G401.6 (cell line): ENCODE measurements at regions not wholly inside any gene's neighbourhood (a gene's known extent, or its start where the extent isn't known, plus 50 kb on each side); places are given as distances from the start of the nearest gene placed in this dataset.
"Not testable (repeated sequence)": the region's sequence is repeated elsewhere in the genome, so short reads cannot be mapped to it uniquely, and the experiment has no call there.

Source experiments
- FAIRE-seq: peaks from 2 replicates; lab custom pipeline; 2012; peaks lifted over from hg19 to GRCh38; lab: Jason Lieb, UNC

DNA sequence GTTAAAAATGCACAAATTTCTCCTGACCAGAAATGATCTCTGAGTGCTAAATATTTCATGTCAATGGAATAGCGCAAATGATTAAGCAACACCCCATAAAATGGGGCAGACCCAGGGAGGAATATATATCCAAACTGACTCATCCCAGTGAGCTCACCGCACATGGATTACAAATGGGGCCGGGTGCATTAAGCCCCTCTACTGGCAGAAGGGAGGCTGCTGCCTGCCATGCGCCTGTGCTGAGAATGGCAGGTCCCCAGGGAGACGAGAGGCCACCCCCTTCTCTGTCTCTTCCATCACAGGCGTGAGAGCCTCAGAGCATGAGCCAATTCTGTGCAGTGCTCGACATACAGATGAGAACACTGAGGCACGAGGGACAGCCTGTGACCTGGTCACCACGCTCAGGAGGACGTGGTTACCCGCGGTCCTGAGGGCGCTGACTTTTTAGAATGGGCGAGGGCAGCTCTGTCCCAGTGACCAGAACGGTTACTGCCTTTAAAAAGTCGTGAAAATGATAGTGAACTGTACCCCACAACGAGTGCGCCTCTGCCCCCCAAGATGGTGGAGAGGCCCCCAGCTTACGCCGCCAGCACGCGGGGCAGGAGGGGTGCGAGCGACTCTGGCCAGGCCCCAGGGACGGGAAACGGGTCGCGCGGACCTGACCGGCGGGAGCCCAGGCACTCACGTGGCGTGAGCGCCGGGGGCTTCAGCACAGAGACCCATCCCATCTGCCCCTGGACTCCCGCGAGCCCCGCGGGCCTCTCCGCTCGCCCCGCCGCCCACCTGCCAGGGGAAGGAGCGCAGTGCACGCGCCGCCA lies 130.2 kb upstream of the ALDH3B2 start:
- FAIRE-seq: not testable (repeated sequence)

DNA sequence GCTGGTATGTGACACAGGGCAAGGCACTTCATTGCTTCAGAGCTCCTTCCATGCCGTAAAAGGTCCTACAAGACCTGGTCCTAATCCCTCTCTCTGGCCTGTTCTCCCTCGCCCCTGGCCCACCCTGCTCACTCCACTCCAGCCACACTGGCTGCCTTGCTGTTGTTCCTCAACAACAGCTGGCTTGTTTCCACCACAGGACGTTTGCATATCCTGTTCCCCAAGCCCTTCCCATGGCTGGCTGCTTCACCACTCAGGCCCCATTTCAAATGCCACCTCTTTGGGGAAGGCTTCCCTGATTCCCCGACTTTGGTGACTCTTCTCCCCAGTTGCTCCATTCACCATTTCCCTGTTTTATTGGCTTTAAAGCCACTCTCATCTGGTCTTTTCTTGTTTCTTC lies 129.1 kb upstream of the ALDH3B2 start:
- FAIRE-seq: not testable (repeated sequence)

DNA sequence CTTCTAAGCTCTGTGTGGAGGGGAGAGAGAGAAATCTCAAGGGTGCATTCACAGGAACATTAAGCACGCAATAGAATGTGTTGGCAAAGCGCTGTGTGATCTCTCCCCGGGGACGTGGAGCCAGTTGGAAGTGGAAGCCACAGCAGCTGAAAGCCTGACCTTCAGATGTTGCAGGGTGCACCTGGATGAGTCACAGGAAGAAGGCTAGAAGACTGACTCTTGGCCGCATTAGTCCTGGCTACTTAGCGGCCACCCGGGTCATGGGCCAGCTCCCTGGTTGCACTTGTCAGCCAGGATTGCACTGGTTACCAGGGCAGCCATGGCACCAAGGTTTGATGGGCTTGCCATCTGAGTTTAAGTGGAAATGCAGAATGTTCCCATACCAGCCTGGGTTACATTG lies 128.6 kb upstream of the ALDH3B2 start:
- FAIRE-seq: not testable (repeated sequence)

DNA sequence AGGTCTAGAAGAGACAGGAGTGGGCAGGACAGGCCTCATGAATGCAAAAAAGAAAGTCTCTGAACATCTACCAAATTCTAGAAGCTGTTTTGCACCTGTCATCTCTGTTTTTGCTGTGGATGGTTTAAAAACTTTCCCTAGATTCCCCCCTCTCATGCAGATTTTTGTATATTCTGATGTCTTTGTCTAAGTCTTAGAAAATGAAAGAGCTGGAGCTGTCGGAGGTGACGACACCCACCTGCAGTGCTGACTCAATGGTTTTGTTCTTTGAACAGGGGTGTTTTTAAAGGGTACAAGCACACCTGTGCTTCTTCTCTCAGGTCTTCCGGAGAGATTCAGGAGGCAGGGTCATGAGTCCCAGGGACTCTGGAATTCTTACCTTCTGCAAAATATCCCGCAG lies 128.2 kb upstream of the ALDH3B2 start:
- not testable (repeated sequence) for FAIRE-seq

DNA sequence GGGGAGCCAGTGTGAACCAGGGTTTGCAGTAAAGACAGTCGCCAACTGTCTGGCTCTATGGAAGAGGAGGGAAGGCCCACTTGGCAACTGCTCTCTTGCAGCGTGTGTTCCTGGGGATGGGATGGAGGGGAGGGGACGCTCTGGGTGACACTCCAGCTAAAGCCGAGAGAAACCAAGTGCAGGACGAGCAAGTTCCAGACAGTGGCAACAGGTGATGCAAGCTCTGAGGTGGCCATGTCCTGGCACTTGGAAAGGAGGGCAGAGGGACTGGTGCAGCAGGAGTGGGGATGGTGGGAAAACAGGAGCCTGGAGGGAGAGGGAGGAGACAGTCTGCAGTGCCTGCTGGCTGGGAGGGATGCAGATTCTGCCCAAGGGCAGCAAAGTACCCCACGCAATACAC lies 127.0 kb upstream of the ALDH3B2 start:
- FAIRE-seq: not testable (repeated sequence)

DNA sequence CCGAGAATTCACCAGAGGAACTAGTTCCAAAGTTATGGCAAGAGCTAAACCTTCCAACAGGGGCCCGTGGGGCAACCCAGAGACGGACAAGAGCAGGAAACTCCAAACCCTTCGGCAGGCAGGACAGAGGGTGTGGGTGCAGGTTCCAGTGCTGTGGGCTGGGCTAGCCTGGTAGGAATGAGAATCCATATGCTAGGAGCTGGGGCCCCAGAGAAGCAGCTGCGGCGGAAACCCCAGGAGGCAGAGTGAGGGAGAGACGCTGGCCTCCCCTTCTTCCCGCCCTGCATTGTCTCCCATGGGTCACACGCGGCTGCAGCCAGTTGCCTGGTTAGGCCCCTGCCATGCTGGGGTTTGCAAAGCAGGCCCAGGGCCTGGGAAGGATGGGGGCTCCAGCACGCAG lies 126.2 kb upstream of the ALDH3B2 start:
- not testable (repeated sequence) for FAIRE-seq

DNA sequence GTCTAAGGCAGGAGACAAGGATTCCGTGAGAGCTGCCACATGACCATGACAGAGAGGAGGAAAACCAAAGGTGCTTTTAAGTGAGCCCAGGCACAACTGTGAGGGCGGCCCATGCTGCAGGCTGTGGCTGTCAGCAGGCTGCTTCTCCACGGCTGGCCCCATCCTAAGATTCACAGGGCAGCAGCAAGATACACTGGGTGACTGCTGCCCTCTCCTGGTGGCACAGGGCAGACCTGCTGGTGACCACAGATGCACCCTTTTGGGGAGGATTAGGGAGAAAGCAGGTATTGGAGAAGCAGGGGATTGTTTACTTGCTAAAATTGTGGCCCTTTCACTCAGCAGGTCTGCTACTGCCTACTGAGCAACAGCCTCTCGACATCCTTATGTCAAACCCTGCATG lies 125.4 kb upstream of the ALDH3B2 start:
- not testable (repeated sequence) for FAIRE-seq

DNA sequence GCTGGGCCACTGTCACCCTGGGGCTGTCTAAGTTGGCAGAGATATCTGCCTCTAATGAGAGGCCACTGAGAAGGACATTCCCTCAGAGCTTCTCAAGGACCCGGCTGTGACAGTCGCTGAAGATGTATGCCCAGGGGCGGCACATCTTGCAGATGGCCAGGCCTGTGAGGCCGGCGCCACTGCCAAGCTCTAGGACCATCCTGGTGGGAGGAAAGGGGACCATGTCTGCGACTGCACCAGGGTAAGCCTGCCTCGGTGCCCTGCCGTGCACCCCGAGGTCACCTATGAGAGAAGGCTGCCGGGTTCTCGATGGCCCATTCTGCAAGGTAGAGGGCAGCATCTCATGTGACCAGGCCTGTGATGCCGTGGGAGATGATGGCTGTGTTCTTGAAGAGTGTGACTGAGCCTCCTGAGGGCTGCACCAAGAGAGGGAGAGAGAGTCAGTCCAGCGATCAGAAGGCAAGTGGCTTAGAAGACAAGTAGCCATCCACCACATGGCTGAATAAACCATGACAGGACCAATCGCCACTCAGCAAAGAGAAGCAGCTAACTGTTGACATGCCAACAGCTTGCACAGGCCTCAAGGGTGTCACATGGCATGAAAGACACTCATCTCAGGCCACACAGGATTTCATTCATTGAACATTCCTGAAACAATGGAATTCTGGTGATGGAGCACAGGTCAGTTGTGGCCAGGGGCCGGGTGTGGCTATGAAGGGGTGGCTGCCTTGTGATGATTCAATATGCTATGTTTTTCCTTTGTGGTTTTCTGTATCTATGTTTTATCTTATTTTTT lies 123.5 kb upstream of the ALDH3B2 start:
- not testable (repeated sequence) for FAIRE-seq

DNA sequence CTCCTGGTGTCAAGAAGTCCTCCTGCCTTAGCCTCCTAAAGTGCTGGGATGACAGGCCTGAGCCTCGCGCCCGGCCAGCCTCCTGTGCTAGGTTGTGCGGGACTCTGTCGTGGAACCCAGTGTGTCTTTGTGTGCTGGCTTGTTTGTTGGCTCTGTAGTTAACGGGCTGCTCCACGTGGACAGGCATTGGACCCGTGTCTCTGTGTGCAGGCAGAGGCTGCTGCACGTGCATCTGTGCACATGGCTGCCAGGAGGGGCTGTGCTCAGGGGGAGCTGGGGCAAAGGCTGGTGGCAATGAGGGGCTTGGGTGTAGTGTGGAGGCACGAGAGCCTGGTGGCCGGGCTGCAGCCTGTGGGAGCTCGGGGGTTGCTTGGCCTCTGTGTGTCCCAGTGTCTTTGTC lies 121.3 kb upstream of the ALDH3B2 start:
- no peak for FAIRE-seq

DNA sequence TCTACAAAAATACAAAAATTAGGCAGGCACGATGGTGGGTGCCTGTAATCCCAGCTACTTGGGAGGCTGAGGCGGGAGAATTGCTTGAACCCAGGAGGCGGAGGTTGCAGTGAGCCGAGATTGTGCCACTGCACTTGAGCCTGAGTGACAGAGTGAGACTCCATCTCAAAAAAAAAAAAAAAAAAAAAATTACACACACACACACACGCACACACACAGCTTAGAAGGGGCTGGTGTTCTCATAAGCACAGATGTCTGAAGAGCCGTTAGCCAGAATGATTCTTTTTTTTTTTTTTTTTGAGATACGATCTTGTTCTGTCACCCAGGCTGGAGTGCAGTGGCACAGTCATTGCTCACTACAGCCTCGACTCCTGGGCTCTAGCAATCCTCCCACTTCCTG lies 119.3 kb upstream of the ALDH3B2 start:
- not testable (repeated sequence) for FAIRE-seq

DNA sequence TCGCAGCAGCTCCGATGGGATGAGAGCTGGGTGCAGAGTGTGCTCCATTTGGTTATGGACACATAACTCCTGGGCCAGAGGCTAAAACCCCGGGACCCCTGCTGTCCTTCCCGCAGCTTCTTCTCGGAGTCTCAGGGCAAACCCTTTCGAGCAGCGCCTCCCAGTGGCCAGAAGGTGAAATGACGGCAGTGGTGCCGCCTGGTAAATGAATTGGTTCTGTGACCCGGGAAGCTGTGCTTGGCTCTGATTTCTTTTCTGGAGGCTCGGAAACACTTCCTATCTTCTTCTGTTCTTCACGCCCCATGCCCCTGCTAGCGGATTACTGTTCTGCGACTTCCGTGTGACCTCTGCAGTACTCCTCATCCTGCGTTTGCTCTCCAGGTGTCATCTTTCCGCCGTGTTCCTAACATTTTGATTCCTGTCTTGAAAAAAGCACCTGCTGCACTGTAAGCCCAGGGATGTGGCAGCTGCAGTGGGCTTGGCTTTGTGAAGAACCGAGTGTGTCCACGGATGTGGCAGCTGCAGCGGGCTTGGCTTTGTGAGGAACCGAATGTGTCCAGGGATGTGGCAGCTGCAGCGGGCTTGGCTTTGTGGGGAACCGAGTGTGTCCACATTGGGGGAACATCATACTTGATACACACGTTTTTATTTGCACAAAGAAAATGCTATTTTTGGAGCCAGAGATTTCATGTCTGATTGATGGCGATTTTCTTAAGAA lies 118.0 kb upstream of the ALDH3B2 start:
- not testable (repeated sequence) for FAIRE-seq

DNA sequence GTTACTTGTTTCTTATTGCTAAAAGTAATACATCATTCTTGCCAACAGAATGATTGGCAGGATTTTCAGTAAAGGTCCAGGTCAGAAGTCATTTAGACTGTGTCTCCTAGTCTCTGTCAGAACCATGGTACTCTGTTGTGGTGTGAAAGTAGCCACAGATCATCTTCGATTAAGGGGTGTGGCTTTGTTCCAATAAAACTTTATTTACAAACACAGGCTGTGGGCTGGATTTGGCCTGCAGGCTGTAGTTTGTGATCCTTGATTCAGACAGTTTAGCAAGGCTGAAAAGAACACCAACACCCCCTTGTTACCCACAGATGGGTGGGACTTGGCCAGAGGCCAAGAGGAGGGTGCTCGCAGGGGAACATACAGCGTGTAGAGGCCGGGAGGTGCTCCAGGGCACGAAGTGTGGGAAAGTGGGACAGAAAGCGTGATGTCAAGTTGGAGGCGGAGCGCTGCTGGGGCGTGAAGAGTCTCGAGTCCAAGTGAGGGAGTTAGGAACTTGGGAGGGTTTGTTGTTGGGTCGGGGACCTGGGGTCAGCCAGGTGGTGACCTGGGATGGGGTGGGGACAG lies 117.3 kb upstream of the ALDH3B2 start:
- not testable (repeated sequence) for FAIRE-seq

DNA sequence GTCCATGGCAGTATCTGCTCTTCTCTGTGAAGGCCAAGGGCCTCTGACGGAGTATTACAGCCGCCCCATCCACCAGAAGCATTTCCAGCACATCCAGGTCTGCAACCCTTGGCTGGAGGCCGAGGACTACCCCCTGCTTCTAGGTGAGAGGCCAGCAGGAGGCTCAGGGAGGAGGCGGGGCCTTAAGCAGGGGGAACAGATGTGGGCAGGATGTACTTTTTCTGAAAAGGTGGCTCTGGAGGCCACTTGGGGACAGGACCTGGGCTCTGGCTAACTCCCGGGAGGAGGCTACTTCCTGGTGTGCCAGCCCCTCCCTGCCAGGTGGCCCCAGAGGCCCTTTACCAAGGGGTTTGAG lies 113.9 kb upstream of the ALDH3B2 start:
- not testable (repeated sequence) for FAIRE-seq

DNA sequence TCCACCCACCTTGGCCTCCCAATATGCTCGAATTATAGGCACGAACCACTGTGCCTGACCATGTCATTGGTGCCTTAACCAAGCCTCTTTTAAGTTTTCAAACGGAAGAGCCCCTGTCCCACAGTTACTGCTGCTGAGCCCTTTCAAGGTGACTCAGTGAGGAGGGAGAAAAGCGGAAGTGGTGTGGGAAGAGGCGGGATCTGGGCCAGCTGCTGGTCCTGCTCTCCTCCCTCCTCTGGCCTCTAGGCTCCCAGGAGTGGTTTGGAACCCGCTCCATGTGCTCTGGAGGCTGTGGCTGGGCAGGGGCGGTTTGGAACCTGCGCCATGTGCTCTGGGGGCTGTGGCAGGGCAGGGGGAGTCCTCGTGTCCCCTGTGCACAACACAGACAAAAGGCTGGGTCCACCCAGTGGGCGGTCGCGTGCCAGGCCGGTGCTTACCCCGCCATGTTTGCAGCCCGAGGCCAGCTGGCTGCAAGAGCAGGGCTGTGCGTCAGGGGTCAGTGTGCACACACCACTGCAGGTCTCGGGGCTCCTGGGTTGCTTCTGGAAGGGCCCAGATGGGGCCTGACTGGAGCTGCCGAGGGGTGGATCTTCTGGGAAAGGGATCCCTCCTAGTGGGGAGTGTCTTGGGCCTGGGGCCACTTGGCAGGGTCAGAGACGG lies 113.4 kb upstream of the ALDH3B2 start:
- FAIRE-seq: not testable (repeated sequence)

DNA sequence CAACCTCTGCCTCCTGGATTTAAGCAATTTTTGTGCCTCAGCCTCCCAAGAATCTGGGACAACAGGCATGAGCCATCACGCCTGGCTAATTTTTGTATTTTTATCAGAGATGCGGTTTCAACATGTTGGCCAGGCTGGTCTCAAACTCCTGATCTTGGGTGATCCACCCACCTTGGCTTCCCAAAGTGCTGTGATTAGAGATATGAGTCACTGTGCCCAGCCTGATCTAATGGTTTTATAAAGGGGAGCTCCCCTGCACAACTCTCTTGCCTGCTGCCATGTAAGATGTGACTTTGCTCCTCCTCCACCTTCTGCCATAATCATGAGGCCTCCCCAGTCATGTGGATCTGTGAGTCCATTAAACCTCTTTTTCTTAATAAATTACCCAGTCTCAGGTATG lies 107.5 kb upstream of the ALDH3B2 start:
- FAIRE-seq: not testable (repeated sequence)

DNA sequence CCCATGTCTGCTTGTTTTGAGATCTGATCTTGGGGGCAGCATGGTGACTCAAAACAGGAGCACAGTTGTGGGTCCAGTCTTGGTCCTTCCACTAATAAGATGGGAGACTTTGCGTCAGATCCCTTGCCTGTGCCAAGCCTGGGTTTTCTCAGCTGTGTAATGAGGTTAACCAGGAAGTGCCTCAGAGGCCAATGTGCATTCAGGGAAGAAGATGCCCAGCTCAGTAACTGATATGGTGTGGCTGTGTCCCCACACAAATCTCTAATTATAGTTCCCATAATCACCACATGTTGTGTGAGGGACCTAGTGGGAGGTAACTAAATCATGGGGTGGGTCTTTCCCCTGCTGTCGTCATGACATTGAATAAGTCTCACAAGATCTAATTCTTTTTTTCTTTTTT lies 107.1 kb upstream of the ALDH3B2 start:
- not testable (repeated sequence) for FAIRE-seq

DNA sequence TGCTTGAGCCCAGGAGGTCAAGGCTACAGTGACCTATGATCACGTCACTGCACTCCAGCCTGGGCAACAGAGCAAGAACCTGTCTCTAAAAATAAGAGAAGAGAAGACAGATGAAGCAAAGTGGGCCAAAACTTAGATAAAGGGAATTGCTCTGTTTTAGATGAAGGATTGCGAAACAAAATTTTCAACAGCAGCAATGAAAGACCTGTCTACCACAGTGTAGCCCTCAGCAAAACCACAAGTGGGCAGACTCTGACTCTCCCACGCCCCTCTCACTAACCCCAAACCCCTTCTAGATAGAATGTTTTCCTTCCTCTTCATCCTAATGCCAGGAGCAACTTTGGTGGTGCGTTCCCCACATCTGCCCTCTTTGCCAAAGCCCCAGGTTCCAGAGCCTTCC lies 105.6 kb upstream of the ALDH3B2 start:
- no peak for FAIRE-seq

DNA sequence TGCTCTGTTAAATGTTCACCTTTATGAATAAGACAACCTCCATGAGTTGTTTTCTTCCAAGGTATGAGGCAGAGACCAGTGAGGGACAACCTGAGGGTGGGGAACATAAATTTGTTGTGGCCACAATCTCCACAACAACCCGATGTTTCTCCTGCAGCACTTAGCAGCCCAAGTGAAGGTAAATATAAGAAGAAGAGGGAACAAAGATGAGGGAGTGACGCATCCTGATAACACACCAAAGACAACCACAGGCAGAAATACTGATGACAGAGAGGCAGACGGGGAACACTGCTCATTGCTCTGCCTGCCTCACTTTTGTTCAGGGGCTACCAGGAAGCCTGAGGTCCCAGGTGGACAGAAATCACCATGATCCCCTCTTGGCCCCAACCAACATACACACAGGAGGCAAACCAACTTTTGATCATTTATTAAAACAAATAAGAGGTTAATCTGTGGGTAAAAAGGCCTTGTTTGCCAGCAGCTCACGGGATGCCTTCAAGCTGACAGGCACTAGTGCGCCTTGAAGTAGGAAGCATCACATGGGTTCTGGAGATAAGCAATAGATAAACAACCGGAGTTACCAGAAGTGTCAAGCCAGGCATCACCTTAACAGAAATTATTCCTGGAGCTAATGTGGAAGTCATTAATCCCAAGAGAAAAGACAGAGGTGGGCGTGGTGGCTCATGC lies 104.9 kb upstream of the ALDH3B2 start:
- FAIRE-seq: not testable (repeated sequence)

DNA sequence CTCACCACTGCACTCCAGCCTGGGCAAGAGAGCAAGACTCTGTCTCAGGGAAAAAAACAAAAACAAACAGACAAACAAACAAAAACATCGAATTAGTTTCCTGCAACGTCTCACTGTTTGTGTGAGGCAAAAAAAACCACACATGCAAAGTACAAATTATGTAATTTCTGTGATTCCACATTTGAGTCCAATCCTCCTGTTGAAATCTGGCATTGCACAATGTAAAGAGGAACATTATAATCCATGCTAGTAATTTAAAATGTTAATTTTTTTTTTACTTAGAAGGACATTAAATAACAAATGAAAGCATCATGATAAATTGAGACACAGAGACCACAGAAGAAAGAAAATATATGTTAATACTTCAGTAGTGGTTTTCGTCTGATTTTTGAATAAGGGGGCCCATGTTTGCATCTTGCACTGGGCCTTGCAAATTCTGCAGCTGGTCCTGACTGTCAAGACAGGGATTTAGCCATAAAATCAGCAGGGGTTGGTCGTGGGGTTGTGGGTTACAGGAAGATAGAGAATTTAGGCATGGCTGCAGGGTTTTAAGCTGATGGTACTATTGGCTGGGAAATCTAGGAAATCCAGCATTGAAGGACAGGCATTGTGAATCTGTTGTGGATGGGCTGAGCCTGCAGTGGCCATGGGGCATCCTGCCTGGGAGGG lies 102.6 kb upstream of the ALDH3B2 start:
- FAIRE-seq: no peak

DNA sequence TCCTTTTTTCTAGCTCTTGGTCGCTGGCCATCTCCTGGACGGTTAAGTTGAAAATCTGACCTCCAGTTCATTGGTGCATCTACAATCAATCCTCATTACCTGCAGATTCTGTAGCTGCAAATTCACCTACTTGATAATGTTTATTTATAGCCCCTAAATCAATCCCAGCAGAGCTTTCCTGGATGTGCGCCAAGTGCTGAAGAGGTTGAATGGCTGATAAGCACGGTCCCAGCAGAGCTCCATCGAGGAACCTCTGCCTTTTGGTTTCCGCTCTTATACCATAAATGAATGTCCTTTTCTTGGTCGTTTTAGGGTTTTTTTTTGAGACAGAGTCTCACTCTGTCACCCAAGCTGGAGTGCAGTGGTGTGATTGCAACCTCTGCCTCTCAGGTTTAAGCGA lies 99.8 kb upstream of the ALDH3B2 start:
- not testable (repeated sequence) for FAIRE-seq
